Adrenal gland (tissue), 9 donors: ENCODE measurements at regions not wholly inside any gene's neighbourhood (a gene's known extent, or its start where the extent isn't known, plus 50 kb on each side); places are given as distances from the start of the nearest gene placed in this dataset.

ENCODE experiments used
- DNase-seq, 7 donors: peaks; one replicate each; pipeline ENCODE4 v3.0.0-alpha.2; 2019 to 2020
- H3K27ac ChIP-seq, 5 donors: fragments of 200-600 bp; sonication (generic) in 4 of 5; 1 replicate in 3 of 5; 2 replicates in 2 of 5; pipeline versions ENCODE4 v1.5.1 to v1.8.0; 2016 to 2020; ENCODE audit warnings: mild to moderate bottlenecking in 1 of 5
- H3K27me3 ChIP-seq: fragments of 200-600 bp; 2 replicates; pipeline ENCODE4 v1.8.0; 2021
- H3K36me3 ChIP-seq, 2 donors: fragments of 200-600 bp; replicated peaks in 1 of 2; 1 replicate in 1 of 2; 2 replicates in 1 of 2; pipeline versions ENCODE4 v1.5.1 to v1.8.0; 2018 to 2022
- H3K4me1 ChIP-seq, 2 donors: fragments of 200-600 bp; replicated peaks in 1 of 2; 1 replicate in 1 of 2; 2 replicates in 1 of 2; pipeline versions ENCODE4 v1.5.1 to v1.8.0; 2018 to 2021
- H3K4me3 ChIP-seq, 4 donors: fragments of 200-600 bp; sonication (generic) in 3 of 4; one replicate each; pipeline ENCODE4 v1.5.1; 2016 to 2018
- H3K9me3 ChIP-seq, 3 donors: fragments of 200-600 bp; sonication (generic) in 1 of 3; replicated peaks in 1 of 3; 1 replicate in 2 of 3; 2 replicates in 1 of 3; pipeline versions ENCODE4 v1.5.1 to v1.8.0; 2016 to 2021
- POLR2A ChIP-seq, 2 donors: fragments of 450-650 bp; IDR thresholded peaks; one replicate each; pipeline ENCODE4 v1.6.1; 2017; ENCODE audit warnings: antibody characterized with exemption in 2 of 2, mild to moderate bottlenecking in 2 of 2, moderate library complexity in 1 of 2
- WGBS, 4 donors: extraction: QIAGEN DNeasy Blood & Tissue Kit in 2 of 4; methylation state at CpG; one replicate each; pipeline versions ENCODE4 v1.1.5 to v1.1.7; 2013 to 2017; 5-methylcytosine and 5-hydroxymethylcytosine counted together
- intact Hi-C, 2 donors: fragments of 100-400 bp; cut with DNase I; formaldehyde crosslinking; loops; one replicate each; pipeline versions ENCODE4 v1.14.1 to v1.15.0; 2022 to 2023
- TF ChIP-seq, protein P1 (sequence below), 6 experiments: fragments of 450-650 bp in 4 of 6; fragments of 200-600 bp in 2 of 6; sonication (generic) in 1 of 6; IDR thresholded peaks; 1 replicate in 5 of 6; 2 replicates in 1 of 6; pipeline versions ENCODE4 v1.5.1 to v1.8.0; 2016 to 2021; ENCODE audit warnings: antibody characterized with exemption in 6 of 6, mild to moderate bottlenecking in 2 of 6, moderate library complexity in 1 of 6
- donor health status: healthy with polysubstance abuse.
- donor health status: Bipolar disorder and iron deficiency.
- donor health status: DM: yes; HTN: yes; CAD: no.
- donor health status: DM: no; HTN: no; CAD: no.
- donor health status: DM: no; HTN: no; CAD: no.

DNA sequence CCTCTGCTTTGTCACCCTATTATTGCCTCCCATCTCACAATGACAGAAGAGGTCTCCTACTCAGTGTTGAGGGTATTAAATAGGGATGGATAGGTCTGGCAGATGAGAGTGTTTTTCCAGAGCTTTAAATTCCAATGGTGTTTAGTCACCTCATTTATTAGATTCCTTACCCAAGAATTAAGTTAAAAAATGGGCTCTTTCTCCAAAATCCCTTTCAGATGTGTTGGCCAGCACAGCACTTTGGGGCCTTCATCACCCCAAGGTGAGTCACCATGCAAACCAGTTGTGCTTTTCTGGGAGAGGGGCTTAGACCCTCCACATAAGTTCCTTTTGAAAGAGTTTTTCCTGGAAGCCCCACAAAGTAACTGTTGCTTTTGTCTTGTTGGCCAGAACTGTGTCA lies 78.4 kb downstream of the CYP26A1 start:
- H3K27me3 ChIP-seq: no peaks in the 10 kb centered on the region
- no peaks in the 10 kb centered on the region for H3K4me1 ChIP-seq
- H3K9me3 ChIP-seq: no peaks in the 10 kb centered on the region
- no peak for TF ChIP-seq POLR2A (IDR thresholded peaks at IDR 0.05)
- TF ChIP-seq, protein P1, sequence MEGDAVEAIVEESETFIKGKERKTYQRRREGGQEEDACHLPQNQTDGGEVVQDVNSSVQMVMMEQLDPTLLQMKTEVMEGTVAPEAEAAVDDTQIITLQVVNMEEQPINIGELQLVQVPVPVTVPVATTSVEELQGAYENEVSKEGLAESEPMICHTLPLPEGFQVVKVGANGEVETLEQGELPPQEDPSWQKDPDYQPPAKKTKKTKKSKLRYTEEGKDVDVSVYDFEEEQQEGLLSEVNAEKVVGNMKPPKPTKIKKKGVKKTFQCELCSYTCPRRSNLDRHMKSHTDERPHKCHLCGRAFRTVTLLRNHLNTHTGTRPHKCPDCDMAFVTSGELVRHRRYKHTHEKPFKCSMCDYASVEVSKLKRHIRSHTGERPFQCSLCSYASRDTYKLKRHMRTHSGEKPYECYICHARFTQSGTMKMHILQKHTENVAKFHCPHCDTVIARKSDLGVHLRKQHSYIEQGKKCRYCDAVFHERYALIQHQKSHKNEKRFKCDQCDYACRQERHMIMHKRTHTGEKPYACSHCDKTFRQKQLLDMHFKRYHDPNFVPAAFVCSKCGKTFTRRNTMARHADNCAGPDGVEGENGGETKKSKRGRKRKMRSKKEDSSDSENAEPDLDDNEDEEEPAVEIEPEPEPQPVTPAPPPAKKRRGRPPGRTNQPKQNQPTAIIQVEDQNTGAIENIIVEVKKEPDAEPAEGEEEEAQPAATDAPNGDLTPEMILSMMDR (IDR thresholded peaks at IDR 0.05): no peak
- intact Hi-C loops: no loop called here
- H3K27ac ChIP-seq: no peak overlapping the region
- no peak overlapping the region for H3K4me3 ChIP-seq
- DNase-seq: no peak
- no peaks in the 10 kb centered on the region for H3K36me3 ChIP-seq

DNA sequence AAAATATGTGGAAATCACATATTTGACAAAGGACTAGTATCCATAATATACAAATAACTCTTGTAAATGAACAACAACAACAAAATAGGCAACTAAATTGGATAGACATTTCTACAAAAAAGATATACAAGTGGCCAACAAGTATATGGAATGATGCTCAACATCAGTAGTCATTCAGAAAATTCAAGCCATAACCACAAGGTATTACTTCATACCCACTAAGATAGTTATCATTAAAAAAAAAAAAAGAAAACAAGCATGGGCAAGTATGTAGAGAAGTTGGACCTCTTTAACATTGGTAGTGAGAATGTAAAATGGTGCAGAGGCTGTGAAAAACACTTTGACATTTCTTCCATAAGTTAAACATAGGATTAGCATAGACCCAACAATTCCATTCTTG lies 80.8 kb downstream of the CYP26A1 start:
- H3K27me3 ChIP-seq: no peaks in the 10 kb centered on the region
- no peaks in the 10 kb centered on the region for H3K36me3 ChIP-seq
- H3K9me3 ChIP-seq: no peaks in the 10 kb centered on the region
- H3K4me1 ChIP-seq: no peaks in the 10 kb centered on the region
- no peak for DNase-seq
- H3K27ac ChIP-seq: no peak overlapping the region
- intact Hi-C loops: no loop called here
- no peak for TF ChIP-seq POLR2A (IDR thresholded peaks at IDR 0.05)
- TF ChIP-seq, protein P1 (IDR thresholded peaks at IDR 0.05): no peak
- H3K4me3 ChIP-seq: no peak overlapping the region

DNA sequence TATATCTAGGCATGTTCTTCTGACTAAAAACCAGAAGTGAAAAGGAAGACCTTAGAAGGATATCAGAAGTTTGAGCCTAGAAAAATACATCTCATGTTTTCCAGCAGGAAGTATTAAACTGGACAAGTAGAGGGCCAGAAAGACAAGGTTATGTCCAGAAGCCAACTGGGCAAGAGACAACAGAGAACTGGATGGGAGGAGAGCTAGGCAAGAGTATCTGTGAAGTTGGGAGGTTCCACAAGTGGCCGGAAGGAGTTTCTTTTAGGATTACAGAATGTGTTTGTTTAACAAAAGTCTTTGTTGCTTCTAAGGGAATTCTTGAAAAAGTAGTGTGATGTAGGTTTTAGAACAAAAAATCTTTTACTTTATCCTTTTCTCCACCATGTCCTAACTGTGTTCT lies 86.4 kb downstream of the CYP26A1 start:
- H3K36me3 ChIP-seq: no peaks in the 10 kb centered on the region
- 75 to 93% (median 86%) methylated on average over 1 of the region's 1 CpG for WGBS, 4 donors
- H3K27me3 ChIP-seq: no peaks in the 10 kb centered on the region
- intact Hi-C loops: no loop called here
- DNase-seq: no peak
- TF ChIP-seq, protein P1 (IDR thresholded peaks at IDR 0.05): no peak
- TF ChIP-seq POLR2A (IDR thresholded peaks at IDR 0.05): no peak
- no peaks in the 10 kb centered on the region for H3K9me3 ChIP-seq
- no peak overlapping the region for H3K4me3 ChIP-seq
- H3K27ac ChIP-seq: no peak overlapping the region
- no peaks in the 10 kb centered on the region for H3K4me1 ChIP-seq

DNA sequence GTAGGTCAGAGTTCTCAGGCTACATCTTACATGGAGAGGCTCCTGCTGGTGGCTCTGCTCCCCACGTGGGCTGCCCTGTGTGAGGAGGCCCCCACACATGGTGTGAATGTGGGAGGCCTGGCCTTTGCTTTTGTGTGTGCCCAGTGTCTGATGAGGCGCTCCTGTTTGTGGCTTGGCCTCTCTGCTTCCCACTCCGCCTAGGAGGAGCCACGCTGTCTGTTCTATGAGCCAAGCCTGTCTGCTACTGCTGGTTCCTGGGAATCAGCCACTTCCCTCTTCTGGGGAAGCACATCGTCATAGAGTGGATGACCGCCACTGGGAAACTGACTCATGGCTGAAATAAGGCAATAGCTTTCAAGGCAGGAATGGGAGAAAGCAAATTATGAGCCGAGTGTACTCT lies 87.1 kb downstream of the CYP26A1 start:
- no peak overlapping the region for H3K27ac ChIP-seq
- no peaks in the 10 kb centered on the region for H3K27me3 ChIP-seq
- DNase-seq: peak in 5 of 7 donors; percentile 20 to 57 (median 30)
- 64 to 77% (median 70%) methylated on average over 4 to 7 of the region's 7 CpGs for WGBS, 4 donors
- H3K9me3 ChIP-seq: no peaks in the 10 kb centered on the region
- H3K36me3 ChIP-seq: no peaks in the 10 kb centered on the region
- H3K4me1 ChIP-seq: no peaks in the 10 kb centered on the region
- TF ChIP-seq, protein P1 (IDR thresholded peaks at IDR 0.05): no peak
- TF ChIP-seq POLR2A (IDR thresholded peaks at IDR 0.05): no peak
- no peak overlapping the region for H3K4me3 ChIP-seq
- intact Hi-C loops: no loop called here
